ENCODE measurements at regions not wholly inside any gene's neighbourhood (a gene's known extent, or its start where the extent isn't known, plus 50 kb on each side); places are given as distances from the start of the nearest gene placed in this dataset.

DNA sequence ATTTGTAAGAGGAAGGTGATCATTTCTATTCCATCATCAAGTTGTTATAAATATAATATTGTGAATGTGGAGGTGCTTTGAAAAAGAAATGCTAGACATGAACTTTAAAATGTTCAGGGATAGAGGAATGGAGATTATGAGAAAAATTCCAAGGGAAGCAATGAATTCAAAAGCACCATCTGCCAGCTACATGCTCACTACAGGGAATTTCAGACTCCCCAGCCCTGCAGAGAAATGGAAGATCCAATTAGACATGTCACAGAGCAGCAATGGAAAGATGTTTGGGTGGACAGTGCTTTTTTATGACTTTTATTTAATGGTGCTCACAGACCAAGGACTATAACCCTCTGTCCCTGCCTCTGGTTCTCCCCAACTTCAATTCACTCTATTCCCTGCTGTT is 209.7 kb downstream of the ESM1 start:
- H3K27ac ChIP-seq = no peak overlapping the region
- TF ChIP-seq, protein P1, sequence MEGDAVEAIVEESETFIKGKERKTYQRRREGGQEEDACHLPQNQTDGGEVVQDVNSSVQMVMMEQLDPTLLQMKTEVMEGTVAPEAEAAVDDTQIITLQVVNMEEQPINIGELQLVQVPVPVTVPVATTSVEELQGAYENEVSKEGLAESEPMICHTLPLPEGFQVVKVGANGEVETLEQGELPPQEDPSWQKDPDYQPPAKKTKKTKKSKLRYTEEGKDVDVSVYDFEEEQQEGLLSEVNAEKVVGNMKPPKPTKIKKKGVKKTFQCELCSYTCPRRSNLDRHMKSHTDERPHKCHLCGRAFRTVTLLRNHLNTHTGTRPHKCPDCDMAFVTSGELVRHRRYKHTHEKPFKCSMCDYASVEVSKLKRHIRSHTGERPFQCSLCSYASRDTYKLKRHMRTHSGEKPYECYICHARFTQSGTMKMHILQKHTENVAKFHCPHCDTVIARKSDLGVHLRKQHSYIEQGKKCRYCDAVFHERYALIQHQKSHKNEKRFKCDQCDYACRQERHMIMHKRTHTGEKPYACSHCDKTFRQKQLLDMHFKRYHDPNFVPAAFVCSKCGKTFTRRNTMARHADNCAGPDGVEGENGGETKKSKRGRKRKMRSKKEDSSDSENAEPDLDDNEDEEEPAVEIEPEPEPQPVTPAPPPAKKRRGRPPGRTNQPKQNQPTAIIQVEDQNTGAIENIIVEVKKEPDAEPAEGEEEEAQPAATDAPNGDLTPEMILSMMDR (conservative IDR thresholded peaks at IDR 0.05) = no peak

- TF ChIP-seq, protein P1 (conservative IDR thresholded peaks at IDR 0.05) = no peak
- no peak overlapping the region for H3K27ac ChIP-seq
Observed at GRCh38 chr5:54774281-54775170, 210.9 kb downstream of the ESM1 start.

GRCh38 chr5:54772684-54773083 is 212.7 kb downstream of the ESM1 start:
- TF ChIP-seq, protein P1 (conservative IDR thresholded peaks at IDR 0.05) = no peak

GRCh38 chr5:54772231-54772630 is 213.2 kb downstream of the ESM1 start:
- H3K27ac ChIP-seq = no peak overlapping the region
- TF ChIP-seq, protein P1 (conservative IDR thresholded peaks at IDR 0.05) = no peak

More at GRCh38 chr5:54772684-54773083, 212.7 kb downstream of the ESM1 start:
- H3K27ac ChIP-seq = no peak overlapping the region

DNA sequence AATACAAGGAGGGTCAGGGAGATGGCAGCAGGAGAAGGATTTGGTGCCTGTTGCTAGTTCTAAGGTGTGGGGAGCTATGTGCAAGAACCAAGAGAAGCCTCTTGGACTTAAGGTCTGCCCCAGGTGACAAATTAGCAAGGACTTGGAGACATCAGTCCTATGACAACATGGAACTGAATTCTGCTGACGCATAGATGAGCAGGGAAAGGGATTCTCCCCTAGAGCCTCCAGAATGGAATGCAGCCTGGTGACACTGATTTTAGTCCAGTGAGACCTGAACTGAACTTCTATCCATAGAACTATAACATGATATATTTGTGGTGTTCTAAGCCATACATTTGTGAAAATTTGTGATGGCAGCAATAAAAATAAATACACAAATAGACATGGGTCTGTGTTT is 215.6 kb downstream of the ESM1 start:
- no peak overlapping the region for H3K27ac ChIP-seq
- TF ChIP-seq, protein P1 (conservative IDR thresholded peaks at IDR 0.05) = no peak

DNA sequence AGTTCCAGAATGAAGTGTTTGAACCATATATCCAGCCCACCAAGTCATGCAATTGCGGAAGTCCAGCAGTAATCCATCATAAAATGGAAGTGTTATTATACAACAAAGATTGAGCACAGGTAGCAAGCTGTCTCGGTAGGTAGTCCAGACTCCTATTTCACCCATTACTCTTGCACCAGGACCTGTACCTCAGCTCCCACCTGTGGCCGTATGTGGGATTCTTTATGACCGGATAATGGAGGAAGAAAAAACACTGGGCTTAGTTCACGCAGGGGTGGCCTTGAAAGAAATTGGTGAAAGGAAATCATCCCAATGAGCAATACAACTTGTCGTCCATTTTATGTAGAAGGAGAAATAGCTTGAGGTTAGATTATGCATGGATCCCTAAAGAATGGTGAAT is 216.3 kb downstream of the ESM1 start:
- H3K27ac ChIP-seq = no peak overlapping the region
- TF ChIP-seq, protein P1 (conservative IDR thresholded peaks at IDR 0.05) = 0 out of 2 replicates have a peak, but pooled peaks have one; percentile 18

DNA sequence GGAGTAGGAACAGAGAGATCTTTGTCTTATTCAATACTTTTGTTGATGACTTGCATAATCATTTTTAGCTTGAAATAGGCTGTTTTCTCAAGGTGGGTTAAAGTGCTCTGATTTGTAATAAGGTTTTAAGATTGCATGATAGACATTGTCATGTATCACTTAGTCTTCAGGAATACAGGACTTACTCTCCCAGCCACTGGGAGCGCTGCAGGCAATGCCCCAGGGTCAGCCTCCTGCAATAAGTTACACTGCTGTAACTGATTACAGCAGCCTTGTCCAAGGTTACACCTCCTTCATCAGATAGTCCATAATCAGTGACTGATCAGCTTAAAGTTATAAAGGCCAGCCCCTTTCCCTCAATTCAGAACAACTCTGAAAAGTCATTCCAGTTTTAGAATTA is 218.6 kb downstream of the ESM1 start:
- TF ChIP-seq, protein P1 (conservative IDR thresholded peaks at IDR 0.05) = no peak
- H3K27ac ChIP-seq = no peak overlapping the region
